ENCODE measurements at regions not wholly inside any gene's neighbourhood (a gene's known extent, or its start where the extent isn't known, plus 50 kb on each side); places are given as distances from the start of the nearest gene placed in this dataset.
"Not testable (repeated sequence)": the region's sequence is repeated elsewhere in the genome, so short reads cannot be mapped to it uniquely, and the experiment has no call there.

DNA sequence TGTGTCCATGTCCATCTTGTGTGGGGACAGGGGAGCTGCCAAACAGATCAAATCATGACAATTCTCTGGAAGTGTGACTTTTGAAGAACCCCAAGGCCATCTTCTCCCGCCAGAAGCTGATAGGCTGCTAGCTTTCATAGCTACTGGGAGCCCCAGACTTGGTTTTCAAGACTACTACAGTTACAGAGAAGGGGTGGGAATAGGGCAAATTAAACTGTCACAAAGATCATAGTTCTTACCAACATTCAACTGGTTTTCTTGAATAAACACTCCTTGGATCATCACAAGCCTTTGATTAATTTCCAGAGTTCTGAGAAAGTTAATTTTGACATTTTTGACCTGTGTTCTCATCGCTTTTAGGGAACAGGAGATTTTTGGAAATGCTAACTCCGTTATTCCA lies 67.8 kb upstream of the FARP1 start:
- DNase-seq = no peak

DNA sequence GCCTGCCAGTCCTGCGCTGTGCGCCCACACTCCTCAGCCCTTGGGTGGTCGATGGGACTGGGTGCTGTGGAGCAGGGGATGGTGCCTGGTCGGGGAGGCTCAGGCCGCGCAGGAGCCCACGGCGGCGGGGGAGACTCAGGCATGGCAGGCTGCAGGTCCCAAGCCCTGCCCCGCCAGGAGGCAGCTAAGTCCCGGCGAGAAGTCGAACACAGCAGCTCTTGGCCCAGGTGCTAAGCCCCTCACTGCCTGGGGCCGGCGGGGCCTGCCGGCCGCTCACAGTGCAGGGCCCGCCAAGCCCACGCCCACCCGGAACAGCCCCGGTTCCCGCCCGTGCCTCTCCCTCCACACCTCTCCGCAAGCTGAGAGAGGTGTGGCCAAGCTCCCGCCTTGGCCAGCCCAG lies 66.6 kb upstream of the FARP1 start:
- not testable (repeated sequence) for DNase-seq

DNA sequence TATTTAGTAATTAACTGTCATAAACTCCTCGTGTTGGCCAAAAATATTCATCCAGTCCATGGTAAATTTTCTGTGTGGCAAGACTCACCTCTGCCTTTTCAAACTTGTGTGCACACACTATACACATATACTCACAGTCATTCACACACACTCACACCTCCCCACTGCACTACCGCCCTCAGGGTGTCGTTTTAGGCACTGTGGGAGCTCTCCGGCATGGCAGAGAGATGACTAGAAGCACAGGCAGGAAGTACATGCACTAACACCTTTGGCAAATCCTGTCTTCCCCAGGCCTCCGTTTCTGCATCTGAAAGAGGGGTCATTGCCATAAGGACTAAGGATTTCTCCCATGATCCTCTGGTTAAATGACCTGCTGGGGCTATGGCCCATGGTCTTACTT lies 62.6 kb upstream of the FARP1 start:
- DNase-seq = no peak

DNA sequence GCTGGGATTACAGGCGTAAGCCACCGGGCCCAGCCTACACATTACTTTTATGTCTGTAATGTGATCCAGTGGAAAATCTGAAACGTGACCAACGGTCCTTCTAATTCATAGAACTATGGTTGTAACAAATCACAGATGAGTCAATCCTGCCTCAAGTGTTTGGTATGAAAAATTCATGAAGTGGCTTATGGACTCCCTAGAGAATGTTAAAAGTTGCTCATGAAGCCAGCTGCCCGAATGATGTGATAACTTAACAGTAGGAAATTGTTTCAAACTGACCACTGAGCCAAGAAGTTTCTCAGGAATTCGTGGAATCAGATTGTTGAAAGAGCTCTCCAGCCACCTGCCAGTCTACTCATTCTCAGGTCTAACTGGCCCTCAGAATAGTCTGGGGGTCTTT lies 59.4 kb upstream of the FARP1 start:
- DNase-seq = peak; percentile 96

DNA sequence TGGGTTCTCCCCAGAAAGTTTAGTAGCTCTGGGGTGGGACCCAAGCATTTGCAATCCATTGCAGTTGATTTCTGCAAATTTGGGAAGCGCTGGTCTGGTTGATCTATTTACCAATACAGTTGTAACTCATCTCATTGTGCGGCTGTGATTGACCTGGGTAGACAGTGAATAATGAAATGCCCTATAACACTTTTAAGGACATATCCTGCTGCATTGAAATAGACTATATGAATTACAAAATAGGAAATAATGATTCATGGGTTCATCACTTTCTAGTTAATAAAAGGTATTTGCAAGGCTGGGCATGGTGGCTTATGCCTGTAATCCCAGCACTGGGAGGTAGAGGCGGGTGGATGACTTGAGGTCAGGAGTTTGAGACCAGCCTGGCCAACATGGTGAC lies 59.0 kb upstream of the FARP1 start:
- no peak for DNase-seq

DNA sequence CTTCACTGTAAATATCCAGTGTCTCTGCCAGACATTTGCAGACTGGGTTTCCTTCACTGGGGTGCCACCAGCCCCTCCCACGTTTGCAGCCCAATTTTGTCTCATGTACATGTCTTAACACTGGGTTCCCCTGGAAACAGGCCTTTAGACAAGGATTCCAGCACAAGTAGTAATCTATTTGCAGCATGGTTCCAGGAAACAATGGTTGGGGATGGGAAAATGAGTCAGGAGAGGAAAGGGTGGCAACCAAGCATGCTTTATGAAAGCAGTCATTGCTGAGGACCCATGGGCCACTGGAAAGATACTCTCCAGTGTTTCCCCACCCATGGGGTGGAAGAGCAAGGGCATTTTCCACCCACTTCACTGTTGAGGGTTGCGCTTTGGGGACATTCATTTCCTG lies 53.6 kb upstream of the FARP1 start:
- peak; percentile 78 for DNase-seq

DNA sequence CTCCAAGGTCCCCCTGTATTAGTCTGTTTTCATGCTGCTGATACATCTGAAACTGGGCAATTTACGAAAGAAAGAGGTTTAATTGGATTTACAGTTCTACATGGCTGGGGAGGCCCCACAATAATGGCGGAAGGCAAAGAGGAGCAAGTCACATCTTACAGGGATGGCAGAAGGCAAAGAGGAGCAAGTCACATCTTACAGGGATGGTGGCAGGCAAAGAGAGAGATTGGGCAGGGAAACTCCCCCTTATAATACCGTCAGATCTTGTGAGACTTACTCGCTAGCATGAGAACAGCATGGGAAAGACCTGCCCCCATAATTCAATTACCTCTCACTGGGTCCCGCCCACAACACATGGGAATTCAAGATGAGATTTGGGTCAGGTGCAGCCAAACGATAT lies 50.0 kb upstream of the FARP1 start:
- DNase-seq = no peak
